ENCODE measurements at regions not wholly inside any gene's neighbourhood (a gene's known extent, or its start where the extent isn't known, plus 50 kb on each side); places are given as distances from the start of the nearest gene placed in this dataset.

DNA sequence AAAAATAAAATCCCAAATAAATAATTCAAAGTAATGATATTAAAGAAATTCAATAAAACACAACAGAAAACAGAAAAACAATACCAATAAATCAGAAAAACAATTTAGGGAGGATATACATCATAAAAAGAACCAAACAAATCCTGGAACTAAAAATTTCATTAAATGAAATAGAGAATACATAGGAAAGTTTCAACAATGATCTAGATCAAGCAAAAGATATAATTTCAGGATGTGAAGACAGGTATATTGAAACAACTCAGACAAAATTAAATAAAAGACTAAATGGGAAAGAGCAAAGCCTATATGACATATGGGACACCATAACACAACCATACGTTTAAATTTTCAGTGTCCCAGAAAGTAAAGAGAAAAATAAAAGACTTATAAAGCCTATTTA, 85.1 kb upstream of the GHR start (continued):
- TF ChIP-seq, protein P1, sequence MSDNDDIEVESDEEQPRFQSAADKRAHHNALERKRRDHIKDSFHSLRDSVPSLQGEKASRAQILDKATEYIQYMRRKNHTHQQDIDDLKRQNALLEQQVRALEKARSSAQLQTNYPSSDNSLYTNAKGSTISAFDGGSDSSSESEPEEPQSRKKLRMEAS (CRISPR knock-in tag; IDR thresholded peaks at IDR 0.05): no peak
- TF ChIP-seq ZNF416 (CRISPR knock-in tag; IDR thresholded peaks at IDR 0.05): no peak

- Mint-ChIP-seq H3K36me3 (peaks cover 28% of the 10 kb centered on the region), H3K27me3 (ENCODE audit: low read depth) (no peaks in the 10 kb centered on the region), H3K9me3 (peaks cover 79% of the 10 kb centered on the region), H3K4me3 (no peak overlapping the region), H3K4me1 (no peaks in the 10 kb centered on the region), H3K27ac (no peak overlapping the region)
- TF ChIP-seq ZNF423 (CRISPR knock-in tag; IDR thresholded peaks at IDR 0.05) (no peak), GABPB1 (CRISPR knock-in tag; IDR thresholded peaks at IDR 0.05) (no peak), ETV6 (CRISPR knock-in tag; IDR thresholded peaks at IDR 0.05) (no peak), OVOL2 (CRISPR knock-in tag; IDR thresholded peaks at IDR 0.05; ENCODE audit: borderline replicate concordance) (no peak), ESRRA (CRISPR knock-in tag; IDR thresholded peaks at IDR 0.05; ENCODE audit: borderline replicate concordance) (no peak), TP53 (CRISPR knock-in tag; IDR thresholded peaks at IDR 0.05) (no peak)
- TF ChIP-seq, protein P2, sequence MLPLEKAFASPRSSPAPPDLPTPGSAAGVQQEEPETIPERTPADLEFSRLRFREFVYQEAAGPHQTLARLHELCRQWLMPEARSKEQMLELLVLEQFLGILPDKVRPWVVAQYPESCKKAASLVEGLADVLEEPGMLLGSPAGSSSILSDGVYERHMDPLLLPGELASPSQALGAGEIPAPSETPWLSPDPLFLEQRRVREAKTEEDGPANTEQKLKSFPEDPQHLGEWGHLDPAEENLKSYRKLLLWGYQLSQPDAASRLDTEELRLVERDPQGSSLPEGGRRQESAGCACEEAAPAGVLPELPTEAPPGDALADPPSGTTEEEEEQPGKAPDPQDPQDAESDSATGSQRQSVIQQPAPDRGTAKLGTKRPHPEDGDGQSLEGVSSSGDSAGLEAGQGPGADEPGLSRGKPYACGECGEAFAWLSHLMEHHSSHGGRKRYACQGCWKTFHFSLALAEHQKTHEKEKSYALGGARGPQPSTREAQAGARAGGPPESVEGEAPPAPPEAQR (CRISPR knock-in tag; IDR thresholded peaks at IDR 0.05): no peak
- TF ChIP-seq, protein P3, sequence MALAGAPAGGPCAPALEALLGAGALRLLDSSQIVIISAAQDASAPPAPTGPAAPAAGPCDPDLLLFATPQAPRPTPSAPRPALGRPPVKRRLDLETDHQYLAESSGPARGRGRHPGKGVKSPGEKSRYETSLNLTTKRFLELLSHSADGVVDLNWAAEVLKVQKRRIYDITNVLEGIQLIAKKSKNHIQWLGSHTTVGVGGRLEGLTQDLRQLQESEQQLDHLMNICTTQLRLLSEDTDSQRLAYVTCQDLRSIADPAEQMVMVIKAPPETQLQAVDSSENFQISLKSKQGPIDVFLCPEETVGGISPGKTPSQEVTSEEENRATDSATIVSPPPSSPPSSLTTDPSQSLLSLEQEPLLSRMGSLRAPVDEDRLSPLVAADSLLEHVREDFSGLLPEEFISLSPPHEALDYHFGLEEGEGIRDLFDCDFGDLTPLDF (CRISPR knock-in tag; IDR thresholded peaks at IDR 0.05): no peak
- TF ChIP-seq, protein P4, sequence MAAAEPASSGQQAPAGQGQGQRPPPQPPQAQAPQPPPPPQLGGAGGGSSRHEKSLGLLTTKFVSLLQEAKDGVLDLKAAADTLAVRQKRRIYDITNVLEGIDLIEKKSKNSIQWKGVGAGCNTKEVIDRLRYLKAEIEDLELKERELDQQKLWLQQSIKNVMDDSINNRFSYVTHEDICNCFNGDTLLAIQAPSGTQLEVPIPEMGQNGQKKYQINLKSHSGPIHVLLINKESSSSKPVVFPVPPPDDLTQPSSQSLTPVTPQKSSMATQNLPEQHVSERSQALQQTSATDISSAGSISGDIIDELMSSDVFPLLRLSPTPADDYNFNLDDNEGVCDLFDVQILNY (CRISPR knock-in tag; IDR thresholded peaks at IDR 0.05): no peak
- ATAC-seq: no peak
- POLR2A ChIA-PET: no interaction called here
- CTCF ChIA-PET: no interaction called here
- no peak for DNase-seq (ENCODE audit: low spot score)
These were observed 74.1 kb upstream of the GHR start for GRCh38 chr5:42349163-42349562.

GRCh38 chr5:42351956-42352355, 71.3 kb upstream of the GHR start:
- Mint-ChIP-seq H3K4me1 (no peaks in the 10 kb centered on the region), H3K9me3 (peaks cover 66% of the 10 kb centered on the region), H3K4me3 (no peak overlapping the region), H3K27me3 (ENCODE audit: low read depth) (no peaks in the 10 kb centered on the region), H3K36me3 (peaks cover 30% of the 10 kb centered on the region), H3K27ac (no peak overlapping the region)
- no peak for TF ChIP-seq TP53 (CRISPR knock-in tag; IDR thresholded peaks at IDR 0.05)
- TF ChIP-seq, protein P1 (CRISPR knock-in tag; IDR thresholded peaks at IDR 0.05): no peak
- TF ChIP-seq ATF6 (CRISPR knock-in tag; IDR thresholded peaks at IDR 0.05): no peak
- TF ChIP-seq GRHL2 (CRISPR knock-in tag; IDR thresholded peaks at IDR 0.05; ENCODE audit: insufficient replicate concordance, severe bottlenecking): no peak
- TF ChIP-seq FOXP1 (CRISPR knock-in tag; IDR thresholded peaks at IDR 0.05; ENCODE audit: borderline replicate concordance): no peak
- no peak for TF ChIP-seq NR1H2 (CRISPR knock-in tag; IDR thresholded peaks at IDR 0.05)
- ChIA-PET POLR2A (no interaction called here), CTCF (no interaction called here)
- DNase-seq (ENCODE audit: low spot score) (no peak), ATAC-seq (no peak)

- DNase-seq (ENCODE audit: low spot score) (no peak), ATAC-seq (no peak)
- H3K4me1 Mint-ChIP-seq: peaks cover 31% of the 10 kb centered on the region
- peak overlapping the region; percentile 65; the same call in 1 of the 2 replicates for H3K27ac Mint-ChIP-seq
- peak overlapping the region; percentile 39; the same call in 1 of the 2 replicates for H3K4me3 Mint-ChIP-seq
- no peaks in the 10 kb centered on the region for H3K27me3 Mint-ChIP-seq (ENCODE audit: low read depth)
- H3K9me3 Mint-ChIP-seq: peaks cover 20% of the 10 kb centered on the region
- ChIA-PET POLR2A (no interaction called here), CTCF (no interaction called here)
- peaks cover 3% of the 10 kb centered on the region for H3K36me3 Mint-ChIP-seq
- no peak for TF ChIP-seq HMGA2 (CRISPR knock-in tag; IDR thresholded peaks at IDR 0.05)
- no peak for TF ChIP-seq ELF4 (CRISPR knock-in tag; IDR thresholded peaks at IDR 0.05; ENCODE audit: low read depth)
- TF ChIP-seq, protein P5, sequence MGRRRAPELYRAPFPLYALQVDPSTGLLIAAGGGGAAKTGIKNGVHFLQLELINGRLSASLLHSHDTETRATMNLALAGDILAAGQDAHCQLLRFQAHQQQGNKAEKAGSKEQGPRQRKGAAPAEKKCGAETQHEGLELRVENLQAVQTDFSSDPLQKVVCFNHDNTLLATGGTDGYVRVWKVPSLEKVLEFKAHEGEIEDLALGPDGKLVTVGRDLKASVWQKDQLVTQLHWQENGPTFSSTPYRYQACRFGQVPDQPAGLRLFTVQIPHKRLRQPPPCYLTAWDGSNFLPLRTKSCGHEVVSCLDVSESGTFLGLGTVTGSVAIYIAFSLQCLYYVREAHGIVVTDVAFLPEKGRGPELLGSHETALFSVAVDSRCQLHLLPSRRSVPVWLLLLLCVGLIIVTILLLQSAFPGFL (CRISPR knock-in tag; IDR thresholded peaks at IDR 0.05; ENCODE audit: borderline replicate concordance): no peak
- no peak for TF ChIP-seq TEAD4 (CRISPR knock-in tag; IDR thresholded peaks at IDR 0.05)
- TF ChIP-seq JUN (CRISPR knock-in tag; IDR thresholded peaks at IDR 0.05): no peak
These were observed 63.2 kb upstream of the GHR start for GRCh38 chr5:42360056-42360455.
